ENCODE measurements at regions not wholly inside any gene's neighbourhood (a gene's known extent, or its start where the extent isn't known, plus 50 kb on each side); places are given as distances from the start of the nearest gene placed in this dataset.

DNA sequence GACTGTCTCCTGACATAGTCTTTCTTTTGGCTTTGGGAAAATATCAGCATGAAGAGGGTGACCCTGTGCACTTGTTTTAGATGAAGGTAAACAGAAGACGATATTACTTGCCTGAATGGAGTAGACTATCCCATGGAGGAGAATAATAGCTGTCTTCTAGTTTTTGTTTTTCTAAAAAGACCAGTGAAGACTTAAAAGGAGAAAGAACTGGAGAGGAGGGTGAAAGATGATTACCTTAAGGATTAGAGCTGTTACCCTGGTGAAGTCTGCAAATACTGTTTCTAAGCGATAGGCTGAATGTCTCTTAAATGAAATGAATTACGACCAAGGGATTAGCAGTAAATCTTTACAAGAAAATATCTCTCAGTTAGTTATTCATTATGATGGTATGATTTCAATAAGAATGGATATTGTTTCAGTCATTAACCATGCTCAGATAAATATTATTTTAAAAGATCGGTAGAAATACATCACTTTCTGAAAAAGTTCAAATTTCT is 255.6 kb upstream of the FERD3L start:
- Histone ChIP-seq H3K4me3 (ENCODE audit: control extremely low read depth in 1 of 5, extremely low read depth in 1 of 5, insufficient read depth in 1 of 5, low read depth in 2 of 5, low read length in 4 of 5) (no peak overlapping the region), H3K36me3 (replicated peaks in 1 of 2; ENCODE audit: control extremely low read depth in 1 of 2, control insufficient read depth in 1 of 2, extremely low read depth in 1 of 2, insufficient read depth in 2 of 2, low read length in 1 of 2) (no peaks in the 10 kb centered on the region), H3K9ac (ENCODE audit: low read length) (no peak overlapping the region), H2AFZ (ENCODE audit: insufficient read depth, low read depth, low read length, poor library complexity, severe bottlenecking) (no peak overlapping the region), H4K20me1 (ENCODE audit: control insufficient read depth, insufficient read depth, low read length, poor library complexity, severe bottlenecking) (no peaks in the 10 kb centered on the region), H3K79me2 (ENCODE audit: control insufficient read depth, insufficient read depth, low read length) (no peaks in the 10 kb centered on the region), H3K27me3 (replicated peaks in 1 of 4; ENCODE audit: control extremely low read depth in 1 of 4, control insufficient read depth in 3 of 4, insufficient read depth in 4 of 4, low read length in 3 of 4) (no peaks in the 10 kb centered on the region), H3K9me3 (ENCODE audit: control extremely low read depth in 1 of 3, control insufficient read depth in 2 of 3, insufficient read depth in 1 of 3, low read length in 2 of 3) (no peaks in the 10 kb centered on the region), H3K4me2 (replicated peaks; ENCODE audit: low read depth, low read length, poor library complexity, severe bottlenecking) (no peak overlapping the region), H3K4me1 (ENCODE audit: control insufficient read depth in 2 of 2, insufficient read depth in 2 of 2, low read length in 2 of 2) (no peaks in the 10 kb centered on the region), H3K27ac (ENCODE audit: low read length in 2 of 2) (no peak overlapping the region)
- TF ChIP-seq, protein P1, sequence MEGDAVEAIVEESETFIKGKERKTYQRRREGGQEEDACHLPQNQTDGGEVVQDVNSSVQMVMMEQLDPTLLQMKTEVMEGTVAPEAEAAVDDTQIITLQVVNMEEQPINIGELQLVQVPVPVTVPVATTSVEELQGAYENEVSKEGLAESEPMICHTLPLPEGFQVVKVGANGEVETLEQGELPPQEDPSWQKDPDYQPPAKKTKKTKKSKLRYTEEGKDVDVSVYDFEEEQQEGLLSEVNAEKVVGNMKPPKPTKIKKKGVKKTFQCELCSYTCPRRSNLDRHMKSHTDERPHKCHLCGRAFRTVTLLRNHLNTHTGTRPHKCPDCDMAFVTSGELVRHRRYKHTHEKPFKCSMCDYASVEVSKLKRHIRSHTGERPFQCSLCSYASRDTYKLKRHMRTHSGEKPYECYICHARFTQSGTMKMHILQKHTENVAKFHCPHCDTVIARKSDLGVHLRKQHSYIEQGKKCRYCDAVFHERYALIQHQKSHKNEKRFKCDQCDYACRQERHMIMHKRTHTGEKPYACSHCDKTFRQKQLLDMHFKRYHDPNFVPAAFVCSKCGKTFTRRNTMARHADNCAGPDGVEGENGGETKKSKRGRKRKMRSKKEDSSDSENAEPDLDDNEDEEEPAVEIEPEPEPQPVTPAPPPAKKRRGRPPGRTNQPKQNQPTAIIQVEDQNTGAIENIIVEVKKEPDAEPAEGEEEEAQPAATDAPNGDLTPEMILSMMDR (IDR thresholded peaks at IDR 0.05), result no peak
- ChIA-PET CTCF (no interaction called here), POLR2A (no interaction called here)
- WGBS (ENCODE audit: insufficient coverage), result 100% methylated on average over 1 of the region's 4 CpGs
- no peaks in the 10 kb centered on the region for H3K4me1 Mint-ChIP-seq
- DNase-seq (no peak), ATAC-seq (ENCODE audit: low read depth) (no peak)
- H3K9me3 Mint-ChIP-seq (ENCODE audit: insufficient read depth), result no peaks in the 10 kb centered on the region
- no peaks in the 10 kb centered on the region for H3K27me3 Mint-ChIP-seq
- intact Hi-C loops (cut with micrococcal nuclease), result no loop called here
- no peak overlapping the region for H3K4me3 Mint-ChIP-seq
- H3K27ac Mint-ChIP-seq, result no peak overlapping the region

DNA sequence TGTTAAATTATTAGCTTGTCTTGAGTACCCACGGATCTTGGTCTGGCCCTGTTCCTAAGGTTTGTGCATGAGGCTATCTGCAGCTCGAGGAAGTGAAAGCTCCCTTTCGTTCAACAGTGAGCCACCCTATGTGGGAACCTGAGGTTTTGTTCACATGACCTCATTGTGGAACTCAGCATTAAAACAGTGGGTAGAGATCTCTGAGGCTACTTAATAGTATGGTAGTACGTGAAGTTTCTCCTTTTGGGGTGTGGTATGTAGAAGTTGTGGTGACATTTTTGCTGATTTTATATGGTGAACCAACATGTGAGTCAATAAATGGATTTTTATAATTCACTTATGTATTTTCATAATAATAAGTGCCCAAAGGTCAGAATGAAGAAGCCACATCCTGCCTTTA is 252.7 kb upstream of the FERD3L start:
- ATAC-seq (ENCODE audit: low read depth) (no peak), DNase-seq (no peak)
- intact Hi-C loops (cut with micrococcal nuclease), result no loop called here
- Histone ChIP-seq H3K27me3 (replicated peaks in 1 of 4; ENCODE audit: control extremely low read depth in 1 of 4, control insufficient read depth in 3 of 4, insufficient read depth in 4 of 4, low read length in 3 of 4) (no peaks in the 10 kb centered on the region), H4K20me1 (ENCODE audit: control insufficient read depth, insufficient read depth, low read length, poor library complexity, severe bottlenecking) (no peaks in the 10 kb centered on the region), H3K27ac (ENCODE audit: low read length in 2 of 2) (no peak overlapping the region), H3K4me3 (ENCODE audit: control extremely low read depth in 1 of 5, extremely low read depth in 1 of 5, insufficient read depth in 1 of 5, low read depth in 2 of 5, low read length in 4 of 5) (no peak overlapping the region), H3K4me2 (replicated peaks; ENCODE audit: low read depth, low read length, poor library complexity, severe bottlenecking) (no peak overlapping the region), H3K79me2 (ENCODE audit: control insufficient read depth, insufficient read depth, low read length) (no peaks in the 10 kb centered on the region), H3K9ac (ENCODE audit: low read length) (no peak overlapping the region), H2AFZ (ENCODE audit: insufficient read depth, low read depth, low read length, poor library complexity, severe bottlenecking) (no peak overlapping the region), H3K36me3 (replicated peaks in 1 of 2; ENCODE audit: control extremely low read depth in 1 of 2, control insufficient read depth in 1 of 2, extremely low read depth in 1 of 2, insufficient read depth in 2 of 2, low read length in 1 of 2) (no peaks in the 10 kb centered on the region), H3K9me3 (ENCODE audit: control extremely low read depth in 1 of 3, control insufficient read depth in 2 of 3, insufficient read depth in 1 of 3, low read length in 2 of 3) (no peaks in the 10 kb centered on the region), H3K4me1 (ENCODE audit: control insufficient read depth in 2 of 2, insufficient read depth in 2 of 2, low read length in 2 of 2) (no peaks in the 10 kb centered on the region)
- H3K4me3 Mint-ChIP-seq, result no peak overlapping the region
- CTCF ChIA-PET, result no interaction called here
- H3K4me1 Mint-ChIP-seq, result no peaks in the 10 kb centered on the region
- H3K27me3 Mint-ChIP-seq, result no peaks in the 10 kb centered on the region
- POLR2A ChIA-PET, result no interaction called here
- H3K27ac Mint-ChIP-seq, result no peak overlapping the region
- WGBS (ENCODE audit: insufficient coverage), result 4% methylated on average over 3 of the region's 4 CpGs
- TF ChIP-seq, protein P1 (IDR thresholded peaks at IDR 0.05), result no peak
- no peak for TF ChIP-seq EZH2 (IDR thresholded peaks at IDR 0.05; ENCODE audit: borderline replicate concordance, insufficient read depth, low read depth, low read length, poor library complexity, severe bottlenecking)
- H3K9me3 Mint-ChIP-seq (ENCODE audit: insufficient read depth), result no peaks in the 10 kb centered on the region

Measured in B cell (primary cell).